ENCODE measurements at regions not wholly inside any gene's neighbourhood (a gene's known extent, or its start where the extent isn't known, plus 50 kb on each side); places are given as distances from the start of the nearest gene placed in this dataset.

DNA sequence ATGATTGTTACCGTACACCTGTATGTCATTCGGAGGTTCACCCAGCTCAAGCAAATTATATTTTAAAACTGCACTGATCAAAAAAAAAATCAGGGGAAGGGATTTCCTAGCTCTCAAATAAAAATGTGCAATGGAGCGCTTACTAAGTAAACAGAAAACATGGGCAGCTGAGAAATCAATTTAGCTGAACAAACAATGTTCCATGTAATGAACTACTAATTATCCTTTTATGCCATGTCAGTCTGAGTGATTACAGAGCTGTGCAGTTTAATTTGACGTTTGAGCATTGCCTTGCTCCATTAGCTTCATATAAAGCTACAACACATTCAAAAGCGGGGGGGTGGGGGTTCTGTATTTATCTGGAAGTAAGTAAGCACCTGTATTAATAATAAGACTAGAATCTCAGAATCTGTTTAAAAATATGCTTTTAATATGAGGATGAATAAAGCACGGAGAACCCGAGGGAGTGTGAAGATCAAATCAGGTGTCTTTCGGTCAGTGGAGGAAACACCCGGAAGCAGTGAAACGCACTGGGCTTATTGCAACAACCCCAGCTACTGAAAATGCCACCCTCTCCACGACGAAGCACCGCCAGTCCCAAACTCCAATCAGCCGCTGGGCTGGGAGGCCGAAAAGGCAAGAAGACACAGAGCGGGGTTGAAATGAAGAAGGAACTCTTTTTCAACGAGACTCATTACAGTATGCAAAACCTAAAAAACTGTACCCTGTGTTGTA, 196.5 kb upstream of the ATP11B start:
- TF ChIP-seq EZH2phosphoT487 (IDR thresholded peaks at IDR 0.05; ENCODE audit: borderline replicate concordance, low read depth, low read length): no peak
- TF ChIP-seq CTCF (conservative IDR thresholded peaks at IDR 0.05; ENCODE audit: low read length): no peak
- no peaks in the 10 kb centered on the region for H3K4me1 ChIP-seq (ENCODE audit: insufficient read depth, low read length, poor library complexity, severe bottlenecking)
- DNase-seq (ENCODE audit: low spot score): no peak
- no peak overlapping the region for H3K4me2 ChIP-seq (ENCODE audit: low read length)
- H3K27ac ChIP-seq (ENCODE audit: low read depth, low read length, poor library complexity, severe bottlenecking): no peak overlapping the region
- H3K4me3 ChIP-seq (ENCODE audit: low read depth, low read length, poor library complexity, severe bottlenecking): no peak overlapping the region
- ChIA-PET CTCF (ENCODE audit: unreplicated experiment) (no interaction called here), POLR2A (interaction anchor here (0.7 to 0.8 kb wide), 3 partner anchors 76 to 417 kb away, joined by 4 to 8 read pairs (median 8); no protein-coding TSS in a partner anchor)
- intact Hi-C loops (cut with micrococcal nuclease; ENCODE audit: unreplicated experiment): no loop called here
- no peaks in the 10 kb centered on the region for H3K9me2 ChIP-seq (ENCODE audit: insufficient read depth, low read length)
- no peaks in the 10 kb centered on the region for H4K20me1 ChIP-seq (ENCODE audit: insufficient read depth, low read length)
- no peaks in the 10 kb centered on the region for H3K79me2 ChIP-seq (ENCODE audit: insufficient read depth, low read depth, low read length)
- no peaks in the 10 kb centered on the region for H3K36me3 ChIP-seq (ENCODE audit: insufficient read depth, low read length)
- BruUV-seq (replicated peaks): no TSS peak
- H2AFZ ChIP-seq (ENCODE audit: low read length): no peak overlapping the region
- H3K9me3 ChIP-seq (ENCODE audit: low read length): no peaks in the 10 kb centered on the region

- H3K9me2 ChIP-seq (ENCODE audit: insufficient read depth, low read length): no peaks in the 10 kb centered on the region
- H3K27ac ChIP-seq (ENCODE audit: low read depth, low read length, poor library complexity, severe bottlenecking): no peak overlapping the region
- H3K79me2 ChIP-seq (ENCODE audit: insufficient read depth, low read depth, low read length): no peaks in the 10 kb centered on the region
- no peaks in the 10 kb centered on the region for H3K36me3 ChIP-seq (ENCODE audit: insufficient read depth, low read length)
- H4K20me1 ChIP-seq (ENCODE audit: insufficient read depth, low read length): no peaks in the 10 kb centered on the region
- no peak overlapping the region for H2AFZ ChIP-seq (ENCODE audit: low read length)
- no peak overlapping the region for H3K4me2 ChIP-seq (ENCODE audit: low read length)
- H3K4me3 ChIP-seq (ENCODE audit: low read depth, low read length, poor library complexity, severe bottlenecking): no peak overlapping the region
- H3K4me1 ChIP-seq (ENCODE audit: insufficient read depth, low read length, poor library complexity, severe bottlenecking): no peaks in the 10 kb centered on the region
- ChIA-PET POLR2A (no interaction called here), CTCF (ENCODE audit: unreplicated experiment) (no interaction called here)
- no peak for DNase-seq (ENCODE audit: low spot score)
- intact Hi-C loops (cut with micrococcal nuclease; ENCODE audit: unreplicated experiment): no loop called here
- no TSS peak for BruUV-seq (replicated peaks)
- H3K9me3 ChIP-seq (ENCODE audit: low read length): no peaks in the 10 kb centered on the region
- TF ChIP-seq CTCF (conservative IDR thresholded peaks at IDR 0.05; ENCODE audit: low read length): no peak
- TF ChIP-seq EZH2phosphoT487 (IDR thresholded peaks at IDR 0.05; ENCODE audit: borderline replicate concordance, low read depth, low read length): no peak
These were observed 195.7 kb upstream of the ATP11B start for GRCh38 chr3:182597621-182598041.

GRCh38 chr3:182601597-182601996, 191.7 kb upstream of the ATP11B start:
- Histone ChIP-seq H3K4me3 (ENCODE audit: low read depth, low read length, poor library complexity, severe bottlenecking) (no peak overlapping the region), H2AFZ (ENCODE audit: low read length) (no peak overlapping the region), H4K20me1 (ENCODE audit: insufficient read depth, low read length) (no peaks in the 10 kb centered on the region), H3K9me2 (ENCODE audit: insufficient read depth, low read length) (no peaks in the 10 kb centered on the region), H3K27ac (ENCODE audit: low read depth, low read length, poor library complexity, severe bottlenecking) (no peak overlapping the region), H3K4me2 (ENCODE audit: low read length) (no peak overlapping the region), H3K79me2 (ENCODE audit: insufficient read depth, low read depth, low read length) (no peaks in the 10 kb centered on the region), H3K4me1 (ENCODE audit: insufficient read depth, low read length, poor library complexity, severe bottlenecking) (no peaks in the 10 kb centered on the region), H3K9me3 (ENCODE audit: low read length) (no peaks in the 10 kb centered on the region), H3K36me3 (ENCODE audit: insufficient read depth, low read length) (no peaks in the 10 kb centered on the region)
- no peak for DNase-seq (ENCODE audit: low spot score)
- ChIA-PET POLR2A (interaction anchor here (0.8 to 1.3 kb wide), 3 partner anchors 14 to 17 kb away, joined by 3 read pairs; no protein-coding TSS in a partner anchor), CTCF (ENCODE audit: unreplicated experiment) (interaction anchor here (0.6 kb wide), 1 partner anchor 122 kb away, joined by 3 read pairs; no protein-coding TSS in a partner anchor)
- intact Hi-C loops (cut with micrococcal nuclease; ENCODE audit: unreplicated experiment): no loop called here
- TF ChIP-seq EZH2phosphoT487 (IDR thresholded peaks at IDR 0.05; ENCODE audit: borderline replicate concordance, low read depth, low read length) (no peak), CTCF (conservative IDR thresholded peaks at IDR 0.05; ENCODE audit: low read length) (no peak)
- no TSS peak for BruUV-seq (replicated peaks)
